ENCODE measurements at regions not wholly inside any gene's neighbourhood (a gene's known extent, or its start where the extent isn't known, plus 50 kb on each side); places are given as distances from the start of the nearest gene placed in this dataset.

DNA sequence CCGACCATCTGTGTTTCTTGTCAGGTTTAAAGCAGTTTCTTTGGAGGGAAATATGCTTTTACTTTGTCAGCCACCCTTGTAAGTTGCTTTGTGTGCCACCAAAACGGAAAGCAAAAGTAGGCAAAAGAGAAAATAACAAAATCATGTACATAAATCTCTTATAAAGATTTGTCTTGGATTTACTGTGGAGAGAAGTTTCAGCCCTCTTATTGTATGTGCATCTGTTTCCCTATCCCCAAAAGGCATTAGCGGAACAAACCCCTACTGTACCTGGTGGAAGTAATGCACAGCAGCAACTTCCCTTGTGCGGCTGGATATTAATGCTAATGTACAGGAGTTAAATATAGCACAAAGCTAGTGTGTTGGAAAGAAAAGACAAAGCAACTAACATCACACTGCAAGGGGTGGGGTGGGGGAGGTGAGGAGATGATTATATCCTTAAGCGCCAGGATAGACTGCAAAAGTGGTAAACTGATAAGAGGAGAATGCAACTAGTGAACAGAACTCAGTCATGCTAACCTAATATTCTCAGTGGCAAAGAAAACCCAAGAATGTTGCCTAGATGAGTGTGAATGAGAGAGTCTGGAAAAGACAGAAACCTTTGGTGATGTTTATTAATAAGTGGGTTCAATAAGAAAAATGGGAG is 396.5 kb upstream of the MEF2C start:
- TF ChIP-seq, protein P1, sequence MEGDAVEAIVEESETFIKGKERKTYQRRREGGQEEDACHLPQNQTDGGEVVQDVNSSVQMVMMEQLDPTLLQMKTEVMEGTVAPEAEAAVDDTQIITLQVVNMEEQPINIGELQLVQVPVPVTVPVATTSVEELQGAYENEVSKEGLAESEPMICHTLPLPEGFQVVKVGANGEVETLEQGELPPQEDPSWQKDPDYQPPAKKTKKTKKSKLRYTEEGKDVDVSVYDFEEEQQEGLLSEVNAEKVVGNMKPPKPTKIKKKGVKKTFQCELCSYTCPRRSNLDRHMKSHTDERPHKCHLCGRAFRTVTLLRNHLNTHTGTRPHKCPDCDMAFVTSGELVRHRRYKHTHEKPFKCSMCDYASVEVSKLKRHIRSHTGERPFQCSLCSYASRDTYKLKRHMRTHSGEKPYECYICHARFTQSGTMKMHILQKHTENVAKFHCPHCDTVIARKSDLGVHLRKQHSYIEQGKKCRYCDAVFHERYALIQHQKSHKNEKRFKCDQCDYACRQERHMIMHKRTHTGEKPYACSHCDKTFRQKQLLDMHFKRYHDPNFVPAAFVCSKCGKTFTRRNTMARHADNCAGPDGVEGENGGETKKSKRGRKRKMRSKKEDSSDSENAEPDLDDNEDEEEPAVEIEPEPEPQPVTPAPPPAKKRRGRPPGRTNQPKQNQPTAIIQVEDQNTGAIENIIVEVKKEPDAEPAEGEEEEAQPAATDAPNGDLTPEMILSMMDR (conservative IDR thresholded peaks at IDR 0.05; ENCODE audit: low read depth, low read length): no peak
- DNase-seq (ENCODE audit: low read depth): no peak
- no peak overlapping the region for H3K4me3 ChIP-seq (ENCODE audit: low read length)

DNA sequence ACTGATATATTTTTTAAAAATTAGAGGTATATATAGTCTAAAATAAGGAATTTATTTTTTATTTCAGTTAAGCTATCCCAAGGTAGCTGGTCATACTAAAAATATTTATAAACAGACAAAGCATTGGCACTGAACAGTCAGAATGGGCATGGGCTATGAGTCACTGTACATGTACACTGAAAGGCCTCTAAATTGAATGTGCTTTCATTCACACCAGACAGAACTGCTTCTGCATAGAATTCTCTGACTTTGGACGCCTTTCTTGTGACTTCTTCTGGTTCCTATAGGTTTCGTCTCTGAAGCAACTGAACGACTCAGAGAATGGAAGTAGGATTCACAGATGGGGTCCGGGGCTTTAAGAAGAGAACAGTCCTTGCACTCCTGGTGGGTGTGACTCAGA is 394.8 kb upstream of the MEF2C start:
- TF ChIP-seq, protein P1 (conservative IDR thresholded peaks at IDR 0.05; ENCODE audit: low read depth, low read length): no peak
- no peak for DNase-seq (ENCODE audit: low read depth)
- no peak overlapping the region for H3K4me3 ChIP-seq (ENCODE audit: low read length)

DNA sequence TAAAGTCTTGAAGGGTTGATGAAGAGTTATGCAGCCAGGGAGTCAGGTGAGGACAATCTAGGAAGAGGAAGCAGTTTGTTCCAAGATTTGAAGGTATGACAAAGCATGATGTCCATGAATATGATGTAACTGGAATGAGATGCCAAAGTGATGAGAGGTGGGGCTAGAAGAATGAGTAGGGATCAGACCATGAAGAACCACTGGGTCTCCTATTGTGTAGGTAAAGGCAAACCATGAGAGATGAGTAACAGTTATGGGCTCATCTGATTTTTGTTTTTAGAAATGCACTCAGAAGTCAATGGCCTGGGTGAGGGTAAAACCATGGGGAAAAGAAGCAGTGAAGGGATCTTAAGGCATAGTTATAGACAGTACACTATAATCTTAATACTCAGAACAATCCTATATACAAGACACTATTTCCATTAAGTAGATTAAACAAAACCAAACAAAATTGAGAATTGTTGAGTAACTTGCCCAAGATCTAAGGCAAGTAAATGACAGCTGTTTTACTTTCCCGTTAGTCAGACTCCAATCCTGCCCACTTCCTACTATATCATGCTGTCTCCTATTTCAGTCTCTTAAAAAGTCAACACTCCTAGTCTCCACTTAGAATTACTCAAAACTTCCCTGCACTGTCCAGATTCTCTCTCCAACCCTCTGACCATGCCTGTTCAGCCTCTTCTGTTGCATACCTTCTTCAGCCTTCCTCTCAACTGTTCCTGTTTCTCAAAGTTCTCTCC is 393.8 kb upstream of the MEF2C start:
- TF ChIP-seq, protein P1 (conservative IDR thresholded peaks at IDR 0.05; ENCODE audit: low read depth, low read length): no peak
- H3K4me3 ChIP-seq (ENCODE audit: low read length): no peak overlapping the region
- no peak for DNase-seq (ENCODE audit: low read depth)

DNA sequence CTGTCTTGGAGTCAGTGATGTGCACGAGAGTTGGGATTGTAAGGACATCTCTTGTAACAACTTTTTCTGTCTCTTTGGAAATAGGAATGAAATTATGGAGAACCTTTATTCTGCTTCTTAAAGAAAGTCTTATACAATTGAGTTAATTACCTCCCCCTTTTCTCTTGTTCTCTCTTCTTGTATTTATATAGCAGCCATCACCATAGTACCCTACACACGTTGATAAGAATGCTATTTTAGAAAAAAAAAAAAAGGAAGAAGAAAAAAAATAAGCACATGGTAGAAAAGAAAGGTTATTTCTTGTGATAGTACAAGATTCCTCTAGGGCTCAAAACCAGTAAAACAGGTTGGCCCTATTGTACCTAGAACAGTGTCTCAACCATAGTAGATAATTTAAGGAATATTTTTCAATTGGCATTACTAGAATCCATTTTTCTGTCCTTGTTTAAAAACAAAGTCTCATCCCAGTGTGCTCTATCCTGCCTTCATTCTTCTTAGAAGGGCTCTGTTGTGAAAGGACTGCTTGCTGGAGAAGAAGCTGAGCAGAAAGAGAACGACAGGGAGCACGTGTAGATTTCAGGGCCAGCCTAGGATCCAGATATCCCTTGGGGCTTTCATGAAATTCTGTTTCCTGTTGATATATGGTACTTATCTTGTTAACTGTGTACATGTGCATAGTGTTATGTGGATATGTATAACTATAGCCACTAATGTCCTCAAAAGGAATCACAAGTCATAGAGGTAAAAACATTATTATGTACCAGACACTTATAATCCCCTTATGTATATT is 392.3 kb upstream of the MEF2C start:
- no peak for DNase-seq (ENCODE audit: low read depth)
- TF ChIP-seq, protein P1 (conservative IDR thresholded peaks at IDR 0.05; ENCODE audit: low read depth, low read length): no peak
- H3K4me3 ChIP-seq (ENCODE audit: low read length): no peak overlapping the region

DNA sequence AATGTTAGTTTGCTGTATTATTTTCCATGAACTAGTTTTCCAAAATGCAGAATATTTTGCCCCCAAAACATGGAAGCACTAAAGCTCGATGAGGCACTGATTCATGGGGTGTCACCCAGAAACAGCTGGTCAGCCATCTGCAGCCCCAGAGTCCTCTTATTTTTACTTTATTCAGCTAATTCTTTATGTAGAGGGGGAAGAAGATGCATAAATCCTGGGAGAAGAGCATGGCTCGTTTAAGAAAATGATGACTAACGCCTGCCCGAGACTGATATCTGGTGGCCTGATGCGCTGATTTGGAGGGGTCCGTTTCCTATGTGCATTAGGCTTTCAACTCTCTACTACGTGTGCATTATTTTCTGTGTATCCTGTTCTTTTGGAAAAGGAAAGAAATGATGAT is 390.3 kb upstream of the MEF2C start:
- TF ChIP-seq, protein P1 (conservative IDR thresholded peaks at IDR 0.05; ENCODE audit: low read depth, low read length): no peak
- DNase-seq (ENCODE audit: low read depth): no peak
- no peak overlapping the region for H3K4me3 ChIP-seq (ENCODE audit: low read length)

DNA sequence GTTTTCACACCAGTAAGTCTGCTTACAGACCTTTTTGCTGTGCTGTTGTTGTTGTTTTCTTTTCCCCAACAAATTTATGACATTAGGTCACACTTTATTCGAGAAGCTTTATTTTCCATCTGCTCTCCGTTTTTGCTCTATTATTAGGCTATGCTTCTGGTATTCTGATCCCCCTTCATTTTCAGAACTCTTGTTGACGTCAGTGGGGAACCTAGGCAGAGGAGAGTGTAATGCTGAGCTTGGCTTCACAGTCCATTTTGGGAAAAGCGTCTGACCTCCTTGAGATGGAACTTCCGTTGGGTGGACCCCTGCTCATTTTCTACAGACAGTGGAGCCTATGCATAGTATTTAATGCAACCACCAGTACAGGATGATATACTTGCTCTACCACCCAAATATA is 387.9 kb upstream of the MEF2C start:
- no peak overlapping the region for H3K4me3 ChIP-seq (ENCODE audit: low read length)
- TF ChIP-seq, protein P1 (conservative IDR thresholded peaks at IDR 0.05; ENCODE audit: low read depth, low read length): no peak
- no peak for DNase-seq (ENCODE audit: low read depth)

Measured in retinal pigment epithelial cell (primary cell).